Germinal center (tissue), 1 donor: ENCODE measurements at regions not wholly inside any gene's neighbourhood (a gene's known extent, or its start where the extent isn't known, plus 50 kb on each side); places are given as distances from the start of the nearest gene placed in this dataset.

ENCODE experiments used
- DNase-seq: peaks from one replicate; pipeline ENCODE4 v3.0.0; 2012; ENCODE audit warnings: mixed read lengths, low spot score

DNA sequence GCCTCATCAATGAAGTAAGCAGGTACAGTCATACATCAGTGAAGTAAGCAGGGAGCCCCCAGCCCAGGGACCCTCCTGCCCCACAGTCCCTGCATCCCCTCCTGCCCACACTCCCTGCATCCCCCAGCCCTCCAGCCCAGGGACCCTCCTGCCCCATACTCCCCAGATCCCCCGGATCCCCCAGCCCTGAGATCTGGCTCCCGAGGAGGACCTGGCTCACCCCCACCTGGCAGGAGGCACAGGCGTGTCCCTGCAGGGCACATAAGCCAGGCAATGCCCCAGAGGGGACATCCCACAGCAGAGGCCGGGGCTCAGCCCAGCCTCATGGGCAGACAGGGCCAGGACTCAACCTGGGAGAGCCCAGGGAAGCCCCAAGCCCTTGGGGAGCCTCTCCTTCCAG, 53.6 kb upstream of the TPM4 start:
- no peak for DNase-seq

DNA sequence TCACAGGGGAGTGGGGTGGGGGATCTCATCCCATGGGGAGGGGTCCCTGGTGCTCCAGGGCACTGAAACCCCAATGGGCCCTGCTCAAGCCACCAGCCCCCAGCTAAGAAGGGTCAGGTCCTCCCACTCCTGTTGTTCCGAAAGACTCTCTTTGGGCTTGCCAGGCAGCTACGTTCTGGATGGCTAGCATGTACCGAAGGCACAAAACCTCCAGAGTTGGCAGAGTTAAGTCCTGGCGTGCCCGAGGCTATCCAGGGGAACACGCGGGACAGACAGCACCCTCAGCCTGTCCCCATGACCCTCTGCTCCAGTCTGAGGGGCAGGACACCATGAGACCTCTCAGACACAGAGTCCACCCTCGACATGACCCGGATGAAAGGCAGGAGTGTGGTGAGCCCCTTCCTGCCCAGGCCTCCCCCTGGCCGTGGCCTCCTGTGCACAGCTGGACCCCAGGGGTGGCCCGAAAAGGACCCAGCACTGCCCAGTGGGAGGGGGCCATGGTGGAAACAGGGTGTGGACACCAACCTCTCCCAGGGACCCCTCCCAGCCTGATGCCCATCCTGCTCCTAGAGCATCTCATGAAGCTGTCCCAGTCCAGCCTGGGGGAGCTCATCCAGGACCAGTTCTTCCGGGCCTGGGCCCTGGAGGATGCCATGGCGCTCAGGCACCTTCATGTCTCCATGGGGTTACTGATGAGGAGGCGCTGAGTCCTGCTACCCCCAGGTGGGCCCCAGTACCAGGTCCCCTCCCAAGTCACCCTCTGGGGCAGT, 53.0 kb upstream of the TPM4 start:
- no peak for DNase-seq

DNA sequence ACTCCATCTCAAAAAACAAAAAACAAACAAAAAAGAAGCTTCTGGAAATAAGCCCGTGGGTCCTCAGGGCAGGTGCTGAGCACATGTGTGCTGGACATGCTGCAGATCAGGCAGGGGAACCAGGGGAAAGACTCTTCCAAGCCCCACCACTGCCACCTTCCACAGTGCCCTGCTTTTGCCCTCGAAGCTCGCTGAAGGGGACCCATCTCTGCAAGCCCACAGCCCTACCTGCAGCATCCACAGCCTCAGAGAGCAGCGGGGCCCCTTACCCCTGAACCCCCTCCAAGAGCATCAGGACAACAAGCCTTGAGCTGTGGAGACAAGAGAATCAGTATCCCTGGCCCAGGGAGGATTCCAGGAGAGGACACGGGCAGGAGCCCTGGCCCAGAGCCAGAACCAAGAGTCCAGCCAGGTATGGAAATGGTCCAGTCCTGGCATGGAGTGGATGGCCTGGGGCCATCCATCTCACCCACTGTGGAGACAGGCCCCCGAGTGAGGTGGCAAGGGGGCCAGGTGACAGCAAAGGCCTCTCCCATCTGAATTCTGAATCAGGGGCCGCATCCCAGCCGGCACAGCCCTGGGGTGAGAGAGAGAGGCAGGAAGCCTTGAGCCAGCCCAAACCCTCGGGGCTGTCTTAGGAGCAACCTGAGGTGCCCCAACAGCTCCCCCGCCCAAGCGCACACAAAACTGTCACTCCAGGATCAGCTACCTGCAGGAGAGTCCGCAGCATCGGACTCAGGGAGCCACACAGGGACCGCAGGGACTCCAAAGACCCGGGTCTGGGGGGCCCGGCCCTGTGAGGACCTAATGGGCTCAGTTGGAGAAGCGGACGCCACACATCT, 51.8 kb upstream of the TPM4 start:
- no peak for DNase-seq

DNA sequence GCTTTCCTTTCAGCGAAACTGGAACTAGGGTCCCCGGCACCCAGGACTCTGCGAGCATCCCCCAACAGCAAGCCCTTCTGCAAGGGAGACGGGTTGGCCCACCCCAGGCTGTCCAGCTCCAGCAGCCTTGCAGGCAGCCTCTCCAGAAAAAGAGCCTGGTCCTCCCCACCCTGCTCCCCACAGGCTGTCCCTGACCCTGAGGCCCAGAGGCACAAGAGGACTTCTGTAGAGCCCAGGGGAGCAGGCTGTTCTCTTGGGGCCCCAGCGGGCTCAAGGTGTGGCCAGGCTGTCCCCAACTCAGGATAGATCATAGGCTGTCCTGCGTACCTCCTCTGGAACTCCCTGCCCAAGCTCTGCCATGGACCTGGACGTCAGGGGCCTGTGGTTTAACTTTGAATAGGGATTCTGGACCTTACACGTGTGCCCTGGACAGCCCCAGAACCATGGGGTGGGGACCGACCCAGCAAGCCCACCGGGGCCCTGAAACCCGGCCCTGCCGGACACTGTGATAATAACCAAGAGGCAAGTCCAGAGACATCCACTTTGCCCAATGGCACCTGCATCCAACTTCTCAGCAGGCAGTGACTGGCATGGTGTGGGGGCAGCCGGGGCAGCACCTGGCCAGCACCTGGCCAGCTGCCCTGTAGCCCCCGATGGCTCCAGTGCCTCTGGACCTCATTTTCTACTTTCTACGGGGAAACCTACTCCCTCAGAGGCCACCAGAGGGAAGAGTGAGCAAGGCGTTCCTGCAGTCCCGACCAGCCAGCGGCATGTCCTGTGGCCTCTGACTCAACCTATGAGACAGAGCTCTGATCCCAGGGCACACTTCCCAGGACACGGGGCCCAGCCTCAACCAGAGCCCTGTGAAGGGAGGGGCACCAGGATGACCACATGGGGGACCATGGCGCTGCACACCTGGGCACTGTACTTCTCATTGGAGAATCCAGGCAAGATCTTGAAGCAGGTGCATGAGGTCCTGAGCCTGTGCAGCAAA, 50.9 kb upstream of the TPM4 start:
- DNase-seq: no peak

DNA sequence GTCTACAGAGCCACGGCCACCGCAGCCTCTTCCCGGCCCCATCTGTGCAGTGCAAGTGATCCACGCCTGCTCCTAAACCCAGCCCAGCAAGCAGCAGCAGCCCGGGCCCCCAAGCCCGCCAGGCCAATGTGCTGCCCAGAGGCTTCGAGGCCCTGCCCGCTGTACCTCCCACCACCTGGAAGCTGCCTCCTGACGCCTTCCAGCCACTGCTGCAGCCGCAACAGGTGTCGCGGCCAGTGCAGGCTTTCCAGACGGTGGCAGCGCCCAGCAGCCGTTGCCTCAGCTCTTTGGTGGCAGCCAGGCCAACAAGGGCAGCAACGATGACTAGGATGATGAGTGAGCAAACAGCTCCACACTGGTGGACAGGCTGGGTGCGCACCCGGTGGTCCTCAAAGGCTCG, 50.2 kb upstream of the TPM4 start:
- no peak for DNase-seq
